Keratinocyte (primary cell): ENCODE measurements at regions not wholly inside any gene's neighbourhood (a gene's known extent, or its start where the extent isn't known, plus 50 kb on each side); places are given as distances from the start of the nearest gene placed in this dataset.

Experiments used
- DNase-seq: peaks from one replicate; pipeline ENCODE4 v3.0.0-alpha.2; 2011; ENCODE audit warnings: low read depth, missing footprints, low spot score
- FAIRE-seq: peaks from 2 replicates; lab custom pipeline; 2011; peaks lifted over from hg19 to GRCh38; lab: Jason Lieb, UNC
- H2AFZ ChIP-seq: 2 replicates; pipeline ENCODE4 v1.6.0; 2012; ENCODE audit warnings: low read length, control low read depth, inconsistent platforms; ENCODE audit not compliant: control insufficient read depth
- H3K27ac ChIP-seq: 2 replicates; pipeline ENCODE4 v1.5.1; 2011; ENCODE audit warnings: low read length; ENCODE audit not compliant: control insufficient read depth, insufficient read depth
- H3K27me3 ChIP-seq: 3 replicates; pipeline ENCODE4 v1.6.0; 2011; ENCODE audit warnings: low read length; ENCODE audit not compliant: control insufficient read depth, insufficient read depth; ENCODE audit errors: extremely low read depth
- H3K36me3 ChIP-seq, 2 experiments: 2 replicates in 1 of 2; 3 replicates in 1 of 2; pipeline ENCODE4 v1.5.1; 2011; ENCODE audit warnings: low read length in 2 of 2, mild to moderate bottlenecking in 1 of 2; ENCODE audit not compliant: control insufficient read depth in 2 of 2, insufficient read depth in 2 of 2; ENCODE audit errors: extremely low read depth in 1 of 2
- H3K4me1 ChIP-seq: 3 replicates; pipeline ENCODE4 v1.5.1; 2011; ENCODE audit warnings: low read length; ENCODE audit not compliant: control insufficient read depth, insufficient read depth; ENCODE audit errors: extremely low read depth
- H3K4me2 ChIP-seq: 3 replicates; pipeline ENCODE4 v1.6.0; 2011; ENCODE audit warnings: low read depth, low read length; ENCODE audit not compliant: control insufficient read depth, insufficient read depth; ENCODE audit errors: extremely low read depth
- H3K4me3 ChIP-seq, 3 experiments: fragments of 200-600 bp in 1 of 3; sonication (generic) in 1 of 3; 2 replicates in 2 of 3; 3 replicates in 1 of 3; pipeline ENCODE4 v1.5.1; 2011 to 2016; ENCODE audit warnings: low read length in 3 of 3, mild to moderate bottlenecking in 3 of 3, control low read depth in 2 of 3, inconsistent platforms in 1 of 3, low read depth in 1 of 3, mixed read lengths in 1 of 3, mixed run types in 1 of 3, moderate library complexity in 1 of 3; ENCODE audit not compliant: control insufficient read depth in 2 of 3, insufficient read depth in 2 of 3; ENCODE audit errors: extremely low read depth in 1 of 3
- H3K79me2 ChIP-seq: 2 replicates; pipeline ENCODE4 v1.6.0; 2012; ENCODE audit warnings: low read length; ENCODE audit not compliant: control insufficient read depth, insufficient read depth
- H3K9ac ChIP-seq: 3 replicates; pipeline ENCODE4 v1.6.0; 2011; ENCODE audit warnings: low read length; ENCODE audit not compliant: control insufficient read depth, insufficient read depth; ENCODE audit errors: extremely low read depth
- H3K9me1 ChIP-seq: 3 replicates; pipeline ENCODE4 v1.6.0; 2011; ENCODE audit warnings: low read length; ENCODE audit not compliant: control insufficient read depth, insufficient read depth; ENCODE audit errors: extremely low read depth
- H3K9me3 ChIP-seq: 2 replicates; pipeline ENCODE4 v1.5.1; 2012; ENCODE audit warnings: low read depth, low read length; ENCODE audit not compliant: control insufficient read depth
- H4K20me1 ChIP-seq: 3 replicates; pipeline ENCODE4 v1.6.0; 2011; ENCODE audit warnings: low read length; ENCODE audit not compliant: control insufficient read depth, insufficient read depth; ENCODE audit errors: extremely low read depth
- CTCF ChIP-seq, 3 experiments: IDR thresholded peaks in 1 of 3; conservative IDR thresholded peaks in 1 of 3; optimal IDR thresholded peaks in 1 of 3; 2 replicates in 2 of 3; 3 replicates in 1 of 3; pipeline versions ENCODE3 to v1.5.1; 2011; ENCODE audit warnings: low read length in 3 of 3, mild to moderate bottlenecking in 3 of 3, moderate library complexity in 2 of 3, control low read depth in 1 of 3, inconsistent platforms in 1 of 3; ENCODE audit not compliant: insufficient read depth in 2 of 3; ENCODE audit errors: extremely low read depth in 1 of 3
- EZH2 ChIP-seq: IDR thresholded peaks from one replicate; pipeline ENCODE4 v1.6.1; 2012; ENCODE audit warnings: inconsistent platforms, mild to moderate bottlenecking, low read length, moderate library complexity
- dilution Hi-C: fragments of 300-500 bp; cut with MboI; formaldehyde crosslinking; loops from one replicate; pipeline ENCODE4 v1.7.0; 2020; ENCODE audit warnings: low sequenced_read_pairs; ENCODE audit not compliant: extremely low pct_ligation_motif_present

- Histone ChIP-seq H2AFZ (no peak overlapping the region), H3K9ac (no peak overlapping the region), H4K20me1 (no peaks in the 10 kb centered on the region), H3K27ac (no peak overlapping the region), H3K9me3 (no peaks in the 10 kb centered on the region), H3K4me2 (no peak overlapping the region), H3K79me2 (no peaks in the 10 kb centered on the region), H3K9me1 (no peaks in the 10 kb centered on the region), H3K27me3 (no peaks in the 10 kb centered on the region), H3K4me1 (no peaks in the 10 kb centered on the region), H3K4me3 (no peak overlapping the region), H3K36me3 (no peaks in the 10 kb centered on the region)
- DNase-seq (no peak), FAIRE-seq (no peak)
- no peak for TF ChIP-seq CTCF (optimal IDR thresholded peaks at IDR 0.05 in 1 of 3, IDR thresholded peaks at IDR 0.05 in 1 of 3, conservative IDR thresholded peaks at IDR 0.05 in 1 of 3; ENCODE audit: extremely low read depth in 1 of 3, insufficient read depth in 2 of 3, low read length in 3 of 3)
- no peak for TF ChIP-seq EZH2
- dilution Hi-C loops, result no loop called here
Measured at GRCh38 chr21:16072737-16073136, 343.0 kb downstream of the USP25 start.

GRCh38 chr21:16073586-16073985 is 343.8 kb downstream of the USP25 start:
- H2AFZ ChIP-seq, result no peak overlapping the region
- H3K27ac ChIP-seq, result no peak overlapping the region
- no peak for TF ChIP-seq CTCF (optimal IDR thresholded peaks at IDR 0.05 in 1 of 3, IDR thresholded peaks at IDR 0.05 in 1 of 3, conservative IDR thresholded peaks at IDR 0.05 in 1 of 3; ENCODE audit: extremely low read depth in 1 of 3, insufficient read depth in 2 of 3, low read length in 3 of 3)
- TF ChIP-seq EZH2, result no peak
- dilution Hi-C loops, result no loop called here
- no peaks in the 10 kb centered on the region for H3K9me1 ChIP-seq
- FAIRE-seq, result no peak
- DNase-seq, result no peak
- no peaks in the 10 kb centered on the region for H3K9me3 ChIP-seq
- H3K36me3 ChIP-seq, result no peaks in the 10 kb centered on the region
- H4K20me1 ChIP-seq, result no peaks in the 10 kb centered on the region
- no peaks in the 10 kb centered on the region for H3K27me3 ChIP-seq
- no peaks in the 10 kb centered on the region for H3K4me1 ChIP-seq
- no peak overlapping the region for H3K9ac ChIP-seq
- H3K79me2 ChIP-seq, result no peaks in the 10 kb centered on the region
- H3K4me3 ChIP-seq, result no peak overlapping the region
- H3K4me2 ChIP-seq, result no peak overlapping the region
